Spleen (tissue), 7 donors: ENCODE measurements at regions not wholly inside any gene's neighbourhood (a gene's known extent, or its start where the extent isn't known, plus 50 kb on each side); places are given as distances from the start of the nearest gene placed in this dataset.

Experiments used
- CTCF ChIP-seq, 11 experiments: fragments of 200-600 bp in 7 of 11; fragments of 450-650 bp in 4 of 11; sonication (generic) in 4 of 11; IDR thresholded peaks in 8 of 11; conservative IDR thresholded peaks in 3 of 11; 1 replicate in 7 of 11; 2 replicates in 4 of 11; pipeline versions ENCODE4 v1.4.0 to v1.8.0; 2016 to 2021; ENCODE audit warnings: antibody characterized with exemption in 11 of 11, inconsistent platforms in 4 of 11, mild to moderate bottlenecking in 1 of 11
- POLR2A ChIP-seq, 3 donors: fragments of 450-650 bp; IDR thresholded peaks; one replicate each; pipeline ENCODE4 v1.5.1; 2017; ENCODE audit warnings: antibody characterized with exemption in 3 of 3, mild to moderate bottlenecking in 1 of 3
- donor health status: DM: no; HTN: no; CAD: no; lungs with moderate emphysema.
- donor health status: DM: no; HTN: no; CAD: no.
- donor health status: DM: no; HTN: no; CAD: no.

- TF ChIP-seq CTCF (IDR thresholded peaks at IDR 0.05 in 8 of 11, conservative IDR thresholded peaks at IDR 0.05 in 3 of 11) (no peak), POLR2A (IDR thresholded peaks at IDR 0.05) (no peak)
Observed at GRCh38 chr1:229029879-229030235, 241.1 kb upstream of the RAB4A start.
